Activated naive CD4-positive, alpha-beta T cell treated with anti-CD3 and anti-CD28 coated beads for 36 hours (primary cell): ENCODE measurements at regions not wholly inside any gene's neighbourhood (a gene's known extent, or its start where the extent isn't known, plus 50 kb on each side); places are given as distances from the start of the nearest gene placed in this dataset. TPM values are rescaled to one million over a fixed set of nuclear protein-coding genes. Genes with fewer than 3 reads are reported as not detected.

Source experiments
- microRNA-seq: library from miRNA; unstranded; fragments of <30 nt; microRNA quantifications from one replicate; pipeline ENCODE4 v1.2.0, GENCODE V29; 2022; ENCODE audit warnings: borderline microRNAs expressed, borderline replicate concordance

Small RNA genes lying in the stretch of these regions (microRNA-seq; reads per million reads assigned to microRNA genes)
- not detected for gene MIR8070
